Fibroblast of skin of abdomen (primary cell): ENCODE measurements at regions not wholly inside any gene's neighbourhood (a gene's known extent, or its start where the extent isn't known, plus 50 kb on each side); places are given as distances from the start of the nearest gene placed in this dataset.
A peak's percentile ranks its signal among the peaks of the same experiment; 100 is the strongest.

Experiments
- DNase-seq: peaks from one replicate; pipeline ENCODE4 v3.0.0-alpha.2; 2013

- DNase-seq = no peak
Observed at GRCh38 chr21:27290028-27290427, 323.1 kb upstream of the ADAMTS5 start.

GRCh38 chr21:27286760-27287159, 319.9 kb upstream of the ADAMTS5 start:
- no peak for DNase-seq

- DNase-seq = peak; percentile 73
Observed at GRCh38 chr21:27277110-27277509, 310.2 kb upstream of the ADAMTS5 start.

- peak; percentile 91 for DNase-seq
Observed at GRCh38 chr21:27275294-27275927, 308.5 kb upstream of the ADAMTS5 start.

GRCh38 chr21:27269644-27270043, 302.8 kb upstream of the ADAMTS5 start:
- DNase-seq = peak; percentile 91

- peak; percentile 80 for DNase-seq
Observed at GRCh38 chr21:27268290-27268689, 301.4 kb upstream of the ADAMTS5 start.

- no peak for DNase-seq
Observed at GRCh38 chr21:27265949-27266348, 299.1 kb upstream of the ADAMTS5 start.

- no peak for DNase-seq
Observed at GRCh38 chr21:27265492-27265891, 298.6 kb upstream of the ADAMTS5 start.

- no peak for DNase-seq
Observed at GRCh38 chr21:27261676-27262075, 294.8 kb upstream of the ADAMTS5 start.

GRCh38 chr21:27260728-27261127, 293.8 kb upstream of the ADAMTS5 start:
- DNase-seq = no peak

GRCh38 chr21:27258742-27259448, 292.0 kb upstream of the ADAMTS5 start:
- no peak for DNase-seq

GRCh38 chr21:27257908-27258556, 291.1 kb upstream of the ADAMTS5 start:
- no peak for DNase-seq

GRCh38 chr21:27257226-27257625, 290.3 kb upstream of the ADAMTS5 start:
- DNase-seq = no peak

- no peak for DNase-seq
Observed at GRCh38 chr21:27251752-27252151, 284.9 kb upstream of the ADAMTS5 start.

GRCh38 chr21:27250366-27250765, 283.5 kb upstream of the ADAMTS5 start:
- peak; percentile 84 for DNase-seq

- DNase-seq = no peak
Observed at GRCh38 chr21:27248814-27249213, 281.9 kb upstream of the ADAMTS5 start.

- DNase-seq = peak; percentile 47
Observed at GRCh38 chr21:27246741-27247140, 279.9 kb upstream of the ADAMTS5 start.

- no peak for DNase-seq
Observed at GRCh38 chr21:27244776-27245175, 277.9 kb upstream of the ADAMTS5 start.

- DNase-seq = no peak
Observed at GRCh38 chr21:27244352-27244751, 277.5 kb upstream of the ADAMTS5 start.

- DNase-seq = peak; percentile 37
Observed at GRCh38 chr21:27240839-27241238, 274.0 kb upstream of the ADAMTS5 start.

GRCh38 chr21:27233514-27234115, 266.7 kb upstream of the ADAMTS5 start:
- DNase-seq = no peak

- DNase-seq = no peak
Observed at GRCh38 chr21:27225940-27226339, 259.1 kb upstream of the ADAMTS5 start.

GRCh38 chr21:27225151-27225550, 258.3 kb upstream of the ADAMTS5 start:
- peak; percentile 36 for DNase-seq
